ENCODE measurements at regions not wholly inside any gene's neighbourhood (a gene's known extent, or its start where the extent isn't known, plus 50 kb on each side); places are given as distances from the start of the nearest gene placed in this dataset.

GRCh38 chr13:106038752-106039151 is 496.7 kb downstream of the EFNB2 start:
- ATAC-seq (replicated peaks; ENCODE audit: extremely low read depth, poor library complexity, severe bottlenecking) = no peak
- Mint-ChIP-seq H3K27ac (ENCODE audit: low read depth) (no peak overlapping the region), H3K4me1 (no peaks in the 10 kb centered on the region), H3K27me3 (no peaks in the 10 kb centered on the region), H3K9me3 (peaks cover 16% of the 10 kb centered on the region), H3K4me3 (no peak overlapping the region), H3K36me3 (ENCODE audit: insufficient read depth) (no peaks in the 10 kb centered on the region)
- no peak for DNase-seq (ENCODE audit: low spot score in 2 of 2)

DNA sequence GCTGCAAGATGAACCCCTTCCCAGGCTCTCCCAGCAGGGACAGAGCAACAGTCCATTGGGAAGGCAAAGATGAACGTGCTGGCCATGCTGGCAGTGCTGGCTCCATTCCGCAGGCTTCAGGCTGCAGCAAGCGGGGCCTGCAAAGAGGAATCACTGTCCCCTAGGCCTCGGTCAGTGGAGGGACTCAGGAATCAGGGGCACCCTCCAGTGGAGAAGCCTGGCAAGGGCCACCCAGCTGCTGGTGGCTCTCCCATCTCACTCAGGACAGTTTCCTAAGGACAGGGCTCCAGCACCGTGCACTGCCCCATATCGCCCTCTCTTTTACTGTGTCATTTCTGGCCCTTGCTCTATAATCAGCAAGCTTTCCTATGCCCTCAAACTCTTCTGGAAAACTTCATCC is 498.6 kb downstream of the EFNB2 start:
- Mint-ChIP-seq H3K9me3 (peaks cover 16% of the 10 kb centered on the region), H3K4me3 (no peak overlapping the region), H3K36me3 (ENCODE audit: insufficient read depth) (no peaks in the 10 kb centered on the region), H3K27me3 (no peaks in the 10 kb centered on the region), H3K4me1 (no peaks in the 10 kb centered on the region), H3K27ac (ENCODE audit: low read depth) (no peak overlapping the region)
- DNase-seq (ENCODE audit: low spot score in 2 of 2) (no peak), ATAC-seq (replicated peaks; ENCODE audit: extremely low read depth, poor library complexity, severe bottlenecking) (peak; percentile 19)

GRCh38 chr13:106034201-106034600 is 501.3 kb downstream of the EFNB2 start:
- H3K36me3 Mint-ChIP-seq (ENCODE audit: insufficient read depth) = no peaks in the 10 kb centered on the region

GRCh38 chr13:106033659-106034058 is 501.8 kb downstream of the EFNB2 start:
- Mint-ChIP-seq H3K27me3 (no peaks in the 10 kb centered on the region), H3K36me3 (ENCODE audit: insufficient read depth) (no peaks in the 10 kb centered on the region), H3K4me1 (no peaks in the 10 kb centered on the region), H3K9me3 (peaks cover 3% of the 10 kb centered on the region), H3K4me3 (no peak overlapping the region), H3K27ac (ENCODE audit: low read depth) (no peak overlapping the region)
- no peak for DNase-seq (ENCODE audit: low spot score in 2 of 2)
- ATAC-seq (replicated peaks; ENCODE audit: extremely low read depth, poor library complexity, severe bottlenecking) = no peak

More at GRCh38 chr13:106034201-106034600, 501.3 kb downstream of the EFNB2 start:
- Mint-ChIP-seq H3K9me3 (peaks cover 5% of the 10 kb centered on the region), H3K27me3 (no peaks in the 10 kb centered on the region), H3K4me3 (no peak overlapping the region), H3K27ac (ENCODE audit: low read depth) (no peak overlapping the region), H3K4me1 (no peaks in the 10 kb centered on the region)
- DNase-seq (ENCODE audit: low spot score in 2 of 2) (no peak), ATAC-seq (replicated peaks; ENCODE audit: extremely low read depth, poor library complexity, severe bottlenecking) (no peak)

DNA sequence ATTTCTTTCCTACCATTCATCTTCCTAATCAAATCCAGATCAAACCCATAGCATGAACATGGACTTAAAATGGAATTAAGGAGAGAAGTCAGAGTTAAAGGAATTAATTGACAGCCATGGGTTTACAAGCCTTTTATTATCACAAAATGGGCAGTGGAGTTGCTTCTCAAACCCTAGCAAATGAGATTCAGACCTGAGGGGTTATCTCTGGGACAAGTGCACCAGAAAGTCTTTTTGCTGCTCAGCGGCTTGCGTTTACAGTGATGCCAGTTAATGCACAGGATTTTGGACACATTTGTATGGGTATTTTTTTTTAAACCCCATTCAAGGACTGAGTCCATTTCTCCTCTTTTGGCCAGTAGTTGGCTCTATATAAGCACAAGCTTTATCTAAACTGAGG is 503.0 kb downstream of the EFNB2 start:
- ATAC-seq (replicated peaks; ENCODE audit: extremely low read depth, poor library complexity, severe bottlenecking) (no peak), DNase-seq (ENCODE audit: low spot score in 2 of 2) (no peak)
- Mint-ChIP-seq H3K4me3 (no peak overlapping the region), H3K27me3 (no peaks in the 10 kb centered on the region), H3K36me3 (ENCODE audit: insufficient read depth) (no peaks in the 10 kb centered on the region), H3K4me1 (no peaks in the 10 kb centered on the region), H3K9me3 (no peaks in the 10 kb centered on the region), H3K27ac (ENCODE audit: low read depth) (no peak overlapping the region)

DNA sequence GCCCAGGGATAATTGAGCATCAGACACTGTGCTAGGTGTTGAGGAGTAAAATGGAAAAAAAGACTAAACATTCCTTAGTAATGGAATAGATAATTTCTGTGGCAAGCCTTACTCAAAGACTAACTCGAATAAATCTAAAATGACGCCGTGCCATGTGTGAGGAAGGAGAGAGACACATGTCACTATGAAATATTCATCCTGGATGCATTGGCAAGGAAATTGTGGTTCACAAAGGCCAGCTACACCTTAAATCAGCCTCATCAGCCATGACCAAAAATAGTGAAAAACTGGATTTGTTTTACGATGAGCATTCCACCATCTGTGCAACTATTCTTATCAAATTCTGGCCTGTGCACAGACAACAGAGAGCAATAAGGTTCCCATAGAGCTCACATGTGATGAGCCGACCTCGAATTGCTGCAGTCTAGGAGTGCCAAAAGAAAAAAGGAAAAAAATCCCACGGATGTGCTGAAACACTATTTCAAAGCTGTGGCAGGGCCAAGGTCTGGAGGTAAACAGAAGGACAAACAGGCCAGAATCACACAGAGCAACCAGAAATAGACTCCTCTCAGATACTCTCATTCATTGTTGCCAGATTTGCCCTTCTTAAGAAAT is 505.7 kb downstream of the EFNB2 start:
- H3K36me3 Mint-ChIP-seq (ENCODE audit: insufficient read depth) = no peaks in the 10 kb centered on the region
- H3K27me3 Mint-ChIP-seq = no peaks in the 10 kb centered on the region
- ATAC-seq (replicated peaks; ENCODE audit: extremely low read depth, poor library complexity, severe bottlenecking) (no peak), DNase-seq (ENCODE audit: low spot score in 2 of 2) (no peak)
- H3K27ac Mint-ChIP-seq (ENCODE audit: low read depth) = no peak overlapping the region
- no peaks in the 10 kb centered on the region for H3K9me3 Mint-ChIP-seq
- H3K4me3 Mint-ChIP-seq = no peak overlapping the region
- H3K4me1 Mint-ChIP-seq = no peaks in the 10 kb centered on the region

- ATAC-seq (replicated peaks; ENCODE audit: extremely low read depth, poor library complexity, severe bottlenecking) (no peak), DNase-seq (ENCODE audit: low spot score in 2 of 2) (no peak)
- Mint-ChIP-seq H3K27me3 (no peaks in the 10 kb centered on the region), H3K9me3 (no peaks in the 10 kb centered on the region), H3K36me3 (ENCODE audit: insufficient read depth) (no peaks in the 10 kb centered on the region), H3K4me1 (no peaks in the 10 kb centered on the region), H3K27ac (ENCODE audit: low read depth) (no peak overlapping the region), H3K4me3 (no peak overlapping the region)
These were observed 506.6 kb downstream of the EFNB2 start for GRCh38 chr13:106028911-106029310.

DNA sequence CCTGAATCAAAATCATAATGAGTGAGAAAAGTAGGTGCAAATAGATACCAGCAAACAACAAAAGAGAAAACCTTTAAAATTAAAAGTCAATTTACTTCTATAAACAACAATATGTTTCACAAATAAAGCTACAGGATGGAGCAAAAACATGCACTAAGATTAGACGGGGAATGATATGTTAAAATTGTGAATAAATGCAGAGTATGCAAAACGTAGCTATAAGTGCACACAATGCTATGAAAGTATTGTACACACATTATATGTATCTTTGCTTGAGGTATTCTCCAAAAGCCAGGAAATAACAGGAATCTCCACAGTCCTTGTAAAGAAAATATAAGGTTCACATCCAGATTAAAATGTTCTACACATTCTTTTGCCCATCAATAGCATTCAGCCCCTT is 523.9 kb downstream of the EFNB2 start:
- no peak overlapping the region for H3K4me3 Mint-ChIP-seq
- ATAC-seq (replicated peaks; ENCODE audit: extremely low read depth, poor library complexity, severe bottlenecking) = no peak
- no peaks in the 10 kb centered on the region for H3K27me3 Mint-ChIP-seq
- H3K9me3 Mint-ChIP-seq = peaks cover 25% of the 10 kb centered on the region
- no peaks in the 10 kb centered on the region for H3K36me3 Mint-ChIP-seq (ENCODE audit: insufficient read depth)
- H3K4me1 Mint-ChIP-seq = no peaks in the 10 kb centered on the region
- H3K27ac Mint-ChIP-seq (ENCODE audit: low read depth) = no peak overlapping the region
- DNase-seq (ENCODE audit: low spot score in 2 of 2) = no peak

DNA sequence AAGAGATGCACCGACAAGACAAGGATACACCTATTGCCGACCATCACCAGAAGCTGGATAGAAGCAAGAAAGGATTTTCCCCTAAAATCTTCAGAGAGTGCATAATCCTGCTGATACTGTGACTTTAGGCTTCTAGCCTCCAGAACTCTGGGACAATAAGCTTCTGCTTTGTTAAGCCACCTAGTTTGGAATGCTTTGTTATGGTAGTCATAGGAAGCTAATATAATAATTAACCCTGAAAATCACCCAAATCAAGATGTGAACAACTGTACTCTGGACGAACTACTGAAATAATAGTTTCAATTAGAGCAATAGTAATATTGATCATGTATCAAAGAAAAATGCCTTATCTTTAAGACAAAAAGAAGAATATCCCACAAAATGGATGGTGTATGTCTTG is 524.6 kb downstream of the EFNB2 start:
- Mint-ChIP-seq H3K9me3 (peaks cover 25% of the 10 kb centered on the region), H3K27me3 (no peaks in the 10 kb centered on the region), H3K4me3 (no peak overlapping the region), H3K36me3 (ENCODE audit: insufficient read depth) (no peaks in the 10 kb centered on the region), H3K4me1 (no peaks in the 10 kb centered on the region), H3K27ac (ENCODE audit: low read depth) (no peak overlapping the region)
- no peak for ATAC-seq (replicated peaks; ENCODE audit: extremely low read depth, poor library complexity, severe bottlenecking)
- DNase-seq (ENCODE audit: low spot score in 2 of 2) = no peak

- H3K27ac Mint-ChIP-seq (ENCODE audit: low read depth) = no peak overlapping the region
These were observed 526.9 kb downstream of the EFNB2 start for GRCh38 chr13:106008540-106008939.

DNA sequence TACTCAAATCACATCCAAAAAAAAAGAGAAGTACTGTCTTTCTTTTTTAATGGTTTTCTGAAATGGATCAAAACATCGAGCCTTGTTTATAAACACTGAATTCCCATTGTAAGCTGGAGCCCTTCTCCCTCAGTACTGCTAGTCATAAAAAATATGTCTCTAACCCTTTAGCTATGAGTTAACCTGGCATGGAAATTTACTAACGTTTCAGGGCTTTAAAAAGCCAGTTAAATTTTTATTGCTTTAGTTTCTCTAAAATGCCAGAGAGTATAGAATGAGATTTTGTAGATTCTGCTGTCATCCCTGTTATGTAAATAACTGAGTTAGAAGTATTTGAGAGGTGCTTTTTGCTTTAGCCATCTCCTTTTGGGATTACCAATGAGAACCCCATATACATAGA is 528.3 kb downstream of the EFNB2 start:
- Mint-ChIP-seq H3K4me3 (no peak overlapping the region), H3K27me3 (no peaks in the 10 kb centered on the region), H3K27ac (ENCODE audit: low read depth) (no peak overlapping the region), H3K4me1 (no peaks in the 10 kb centered on the region), H3K9me3 (peaks cover 21% of the 10 kb centered on the region), H3K36me3 (ENCODE audit: insufficient read depth) (no peaks in the 10 kb centered on the region)
- DNase-seq (ENCODE audit: low spot score in 2 of 2) (no peak), ATAC-seq (replicated peaks; ENCODE audit: extremely low read depth, poor library complexity, severe bottlenecking) (no peak)

More at GRCh38 chr13:106008540-106008939, 526.9 kb downstream of the EFNB2 start:
- ATAC-seq (replicated peaks; ENCODE audit: extremely low read depth, poor library complexity, severe bottlenecking) (no peak), DNase-seq (ENCODE audit: low spot score in 2 of 2) (no peak)
- H3K27me3 Mint-ChIP-seq = no peaks in the 10 kb centered on the region
- H3K9me3 Mint-ChIP-seq = peaks cover 24% of the 10 kb centered on the region
- no peaks in the 10 kb centered on the region for H3K4me1 Mint-ChIP-seq
- no peaks in the 10 kb centered on the region for H3K36me3 Mint-ChIP-seq (ENCODE audit: insufficient read depth)
- H3K4me3 Mint-ChIP-seq = no peak overlapping the region

- no peak overlapping the region for H3K4me3 Mint-ChIP-seq
- DNase-seq (ENCODE audit: low spot score in 2 of 2) (no peak), ATAC-seq (replicated peaks; ENCODE audit: extremely low read depth, poor library complexity, severe bottlenecking) (no peak)
- H3K9me3 Mint-ChIP-seq = peaks cover 14% of the 10 kb centered on the region
- H3K27ac Mint-ChIP-seq (ENCODE audit: low read depth) = no peak overlapping the region
- H3K27me3 Mint-ChIP-seq = no peaks in the 10 kb centered on the region
- H3K4me1 Mint-ChIP-seq = no peaks in the 10 kb centered on the region
- no peaks in the 10 kb centered on the region for H3K36me3 Mint-ChIP-seq (ENCODE audit: insufficient read depth)
These were observed 531.8 kb downstream of the EFNB2 start for GRCh38 chr13:106003651-106004050.

GRCh38 chr13:106001443-106001842 is 534.0 kb downstream of the EFNB2 start:
- DNase-seq (ENCODE audit: low spot score in 2 of 2) (no peak), ATAC-seq (replicated peaks; ENCODE audit: extremely low read depth, poor library complexity, severe bottlenecking) (no peak)
- Mint-ChIP-seq H3K9me3 (peaks cover 12% of the 10 kb centered on the region), H3K36me3 (ENCODE audit: insufficient read depth) (no peaks in the 10 kb centered on the region), H3K27me3 (no peaks in the 10 kb centered on the region), H3K27ac (ENCODE audit: low read depth) (no peak overlapping the region), H3K4me3 (no peak overlapping the region), H3K4me1 (no peaks in the 10 kb centered on the region)

Data from central memory CD8-positive, alpha-beta T cell (primary cell).